Lower leg skin (tissue), 3 donors: ENCODE measurements at regions not wholly inside any gene's neighbourhood (a gene's known extent, or its start where the extent isn't known, plus 50 kb on each side); places are given as distances from the start of the nearest gene placed in this dataset.

ENCODE experiments used
- CTCF ChIP-seq, 3 donors: fragments of 450-650 bp; IDR thresholded peaks; one replicate each; pipeline ENCODE4 v1.5.1; 2016; ENCODE audit warnings: antibody characterized with exemption in 3 of 3, mild to moderate bottlenecking in 3 of 3, moderate library complexity in 2 of 3
- POLR2A ChIP-seq, 2 donors: fragments of 450-650 bp; IDR thresholded peaks; one replicate each; pipeline ENCODE4 v1.6.1; 2016 to 2017; ENCODE audit warnings: antibody characterized with exemption in 2 of 2, mild to moderate bottlenecking in 1 of 2, moderate library complexity in 1 of 2

GRCh38 chr13:72290962-72291681 is 424.1 kb upstream of the DACH1 start:
- no peak for TF ChIP-seq CTCF (IDR thresholded peaks at IDR 0.05)
- TF ChIP-seq POLR2A (IDR thresholded peaks at IDR 0.05), result no peak
